Right lobe of liver (tissue), 6 donors: ENCODE measurements at regions not wholly inside any gene's neighbourhood (a gene's known extent, or its start where the extent isn't known, plus 50 kb on each side); places are given as distances from the start of the nearest gene placed in this dataset.

Experiments
- ATAC-seq, 4 donors: fragments of 200-7000 bp; cut with Tn5 transposase; one replicate each; pipeline ENCODE4 v1.9.1; 2020; ENCODE audit warnings: mild to moderate bottlenecking in 4 of 4, moderate library complexity in 4 of 4
- DNase-seq, 3 donors: peaks; one replicate each; pipeline ENCODE4 v3.0.0-alpha.2; 2020
- H3K27ac ChIP-seq, 3 donors: fragments of 200-600 bp; one replicate each; pipeline ENCODE4 v1.8.0; 2022
- H3K27me3 ChIP-seq, 2 donors: fragments of 200-600 bp; one replicate each; pipeline ENCODE4 v1.8.0; 2022
- H3K36me3 ChIP-seq, 4 donors: fragments of 200-600 bp; sonication (generic) in 1 of 4; one replicate each; pipeline versions ENCODE4 v1.5.1 to v1.8.0; 2017 to 2022; ENCODE audit warnings: control low read depth in 1 of 4
- H3K4me1 ChIP-seq, 4 donors: fragments of 200-600 bp; sonication (generic) in 1 of 4; one replicate each; pipeline versions ENCODE4 v1.5.1 to v1.8.0; 2017 to 2022; ENCODE audit warnings: control low read depth in 1 of 4
- H3K4me3 ChIP-seq, 3 donors: fragments of 200-600 bp; one replicate each; pipeline ENCODE4 v1.8.0; 2022
- H3K9me3 ChIP-seq, 4 donors: fragments of 200-600 bp; sonication (generic) in 1 of 4; one replicate each; pipeline versions ENCODE4 v1.5.1 to v1.8.0; 2017 to 2022; ENCODE audit warnings: control low read depth in 1 of 4
- POLR2A ChIP-seq: fragments of 450-650 bp; IDR thresholded peaks from one replicate; pipeline ENCODE4 v1.6.1; 2017; ENCODE audit warnings: antibody characterized with exemption, mild to moderate bottlenecking
- WGBS: methylation state at CpG from one replicate; pipeline ENCODE4 v1.1.6; 2018; ENCODE audit warnings: low coverage, low lambda C conversion rate; ENCODE audit not compliant: insufficient coverage; ENCODE audit errors: missing lambda C conversion rate; 5-methylcytosine and 5-hydroxymethylcytosine counted together
- intact Hi-C, 2 donors: fragments of 100-400 bp; cut with DNase I; formaldehyde crosslinking; loops; one replicate each; pipeline versions ENCODE4 v1.11.2 to v1.14.1; 2022
- TF ChIP-seq, protein P1 (sequence below), 4 donors: fragments of 200-600 bp in 3 of 4; fragments of 450-650 bp in 1 of 4; IDR thresholded peaks; one replicate each; pipeline versions ENCODE4 v1.5.1 to v1.8.0; 2016 to 2022; ENCODE audit warnings: antibody characterized with exemption in 4 of 4, mild to moderate bottlenecking in 2 of 4
- donor health status: DM: no; HTN: yes; CAD: no.
- donor health status: DM: no; HTN: no; CAD: no.
- donor health status: DM: no; HTN: no; CAD: no.
- donor health status: DM: no; HTN: yes; CAD: no.
- donor health status: DM: no; HTN: yes; CAD: no.

DNA sequence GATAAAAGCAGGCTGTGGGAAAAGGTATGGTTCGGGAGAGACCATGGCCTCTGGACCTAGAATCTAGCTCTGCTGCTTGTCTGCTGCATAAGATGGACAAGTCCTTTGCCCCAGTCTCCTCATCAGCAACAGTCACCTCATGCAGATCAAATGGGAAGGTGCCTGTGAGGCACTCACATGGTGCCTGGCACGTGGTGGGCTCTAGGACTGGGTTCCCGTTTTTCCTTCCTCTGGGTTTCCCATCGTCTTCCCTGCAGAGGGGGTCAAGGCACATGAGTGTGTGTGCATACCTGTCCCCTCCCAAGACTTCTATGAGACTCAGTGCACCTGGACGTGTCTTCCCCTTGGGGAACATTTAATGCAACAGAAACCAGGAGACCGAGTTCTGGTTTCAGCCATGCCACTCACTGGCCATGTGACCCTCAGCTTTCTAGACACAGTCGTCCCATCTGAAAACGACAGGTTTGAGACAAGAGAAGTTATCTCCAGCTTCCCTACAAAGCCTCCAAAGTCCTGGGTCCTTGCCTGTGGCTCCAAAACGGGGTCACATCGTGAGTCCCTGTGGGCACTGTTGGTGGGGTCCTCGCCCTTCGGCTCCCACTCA lies 95.9 kb upstream of the NPTX2 start:
- ATAC-seq (no peak), DNase-seq (no peak)
- WGBS = 80% methylated on average over 2 of the region's 12 CpGs
- Histone ChIP-seq H3K27me3 (no peaks in the 10 kb centered on the region), H3K4me3 (no peak overlapping the region), H3K36me3 (no peaks in the 10 kb centered on the region), H3K9me3 (no peaks in the 10 kb centered on the region), H3K27ac (no peak overlapping the region), H3K4me1 (no peaks in the 10 kb centered on the region)
- intact Hi-C loops = no loop called here
- TF ChIP-seq POLR2A = no peak
- TF ChIP-seq, protein P1, sequence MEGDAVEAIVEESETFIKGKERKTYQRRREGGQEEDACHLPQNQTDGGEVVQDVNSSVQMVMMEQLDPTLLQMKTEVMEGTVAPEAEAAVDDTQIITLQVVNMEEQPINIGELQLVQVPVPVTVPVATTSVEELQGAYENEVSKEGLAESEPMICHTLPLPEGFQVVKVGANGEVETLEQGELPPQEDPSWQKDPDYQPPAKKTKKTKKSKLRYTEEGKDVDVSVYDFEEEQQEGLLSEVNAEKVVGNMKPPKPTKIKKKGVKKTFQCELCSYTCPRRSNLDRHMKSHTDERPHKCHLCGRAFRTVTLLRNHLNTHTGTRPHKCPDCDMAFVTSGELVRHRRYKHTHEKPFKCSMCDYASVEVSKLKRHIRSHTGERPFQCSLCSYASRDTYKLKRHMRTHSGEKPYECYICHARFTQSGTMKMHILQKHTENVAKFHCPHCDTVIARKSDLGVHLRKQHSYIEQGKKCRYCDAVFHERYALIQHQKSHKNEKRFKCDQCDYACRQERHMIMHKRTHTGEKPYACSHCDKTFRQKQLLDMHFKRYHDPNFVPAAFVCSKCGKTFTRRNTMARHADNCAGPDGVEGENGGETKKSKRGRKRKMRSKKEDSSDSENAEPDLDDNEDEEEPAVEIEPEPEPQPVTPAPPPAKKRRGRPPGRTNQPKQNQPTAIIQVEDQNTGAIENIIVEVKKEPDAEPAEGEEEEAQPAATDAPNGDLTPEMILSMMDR (IDR thresholded peaks at IDR 0.05) = no peak

DNA sequence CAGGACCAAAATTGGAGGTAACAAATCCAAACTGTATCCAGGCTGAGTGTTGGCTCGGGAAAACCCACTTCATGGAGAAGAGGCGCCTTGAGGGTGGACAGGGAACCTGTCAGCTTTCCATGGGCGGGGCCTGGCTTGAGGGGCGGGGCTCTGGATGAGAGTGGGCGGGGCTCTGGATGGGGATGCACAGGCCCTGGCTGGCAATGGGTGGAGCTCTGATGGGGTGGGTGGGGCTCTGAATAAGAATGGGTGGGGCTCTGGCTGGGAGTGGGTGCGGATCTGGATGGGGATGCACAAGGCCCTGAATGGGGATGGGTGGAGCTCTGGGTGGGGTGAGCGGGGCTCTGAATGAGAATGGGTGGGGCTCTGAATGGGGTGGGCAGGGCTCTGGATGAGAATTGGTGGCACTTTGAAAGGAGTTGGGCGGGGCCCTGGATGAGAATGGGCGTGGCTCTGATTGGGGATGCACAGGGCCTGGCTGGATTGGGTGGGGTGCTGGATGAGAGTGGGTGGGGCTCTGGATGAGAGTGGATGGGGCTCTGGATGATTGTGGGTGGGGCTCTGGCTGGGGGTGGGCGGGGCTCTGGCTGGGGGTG lies 96.6 kb upstream of the NPTX2 start:
- H3K4me1 ChIP-seq = no peaks in the 10 kb centered on the region
- ATAC-seq = no peak
- H3K27me3 ChIP-seq = no peaks in the 10 kb centered on the region
- TF ChIP-seq, protein P1 (IDR thresholded peaks at IDR 0.05) = no peak
- TF ChIP-seq POLR2A = no peak
- no peak for DNase-seq
- H3K36me3 ChIP-seq = no peaks in the 10 kb centered on the region
- 72% methylated on average over 10 of the region's 10 CpGs for WGBS
- H3K4me3 ChIP-seq = no peak overlapping the region
- no peak overlapping the region for H3K27ac ChIP-seq
- no peaks in the 10 kb centered on the region for H3K9me3 ChIP-seq
- intact Hi-C loops = no loop called here

DNA sequence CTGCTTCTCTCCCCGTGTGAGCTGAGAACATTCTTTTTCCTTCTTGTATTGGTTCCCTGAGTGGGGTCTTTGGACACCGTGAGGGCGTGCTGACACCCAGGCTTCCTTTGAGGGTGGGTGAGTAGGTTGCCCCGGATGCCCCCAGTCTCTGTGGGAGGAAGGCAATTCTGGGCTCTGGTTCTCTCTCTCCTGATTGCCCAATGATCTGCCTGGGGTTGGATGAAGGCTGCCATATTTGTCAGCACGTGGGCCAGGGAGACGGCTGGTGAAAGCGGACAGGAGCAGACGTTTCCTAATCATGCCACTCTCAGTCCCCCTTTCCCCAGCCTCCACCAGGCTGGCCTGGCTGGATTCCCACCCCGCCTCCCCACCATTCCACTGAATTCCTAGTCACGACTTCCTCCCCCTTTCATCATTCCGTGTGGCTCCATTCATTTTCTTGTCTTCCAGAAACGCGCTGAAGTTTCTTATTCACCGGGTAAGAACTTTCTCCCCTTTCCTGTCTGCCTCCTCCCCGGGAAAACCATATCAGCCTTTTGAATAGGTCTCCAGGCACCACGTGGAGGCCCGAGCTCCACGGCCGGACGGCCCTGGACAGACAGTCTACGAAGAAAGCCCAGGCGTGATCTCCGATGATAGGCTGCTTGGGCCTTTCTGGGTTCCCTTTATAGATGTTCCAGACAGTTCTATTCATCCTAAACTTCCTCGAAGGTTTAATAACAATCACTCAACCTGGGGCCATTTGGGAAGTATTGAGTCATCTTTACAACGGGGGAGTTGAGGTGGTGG lies 98.7 kb upstream of the NPTX2 start:
- WGBS = 70% methylated on average over 4 of the region's 25 CpGs
- DNase-seq = no peak

DNA sequence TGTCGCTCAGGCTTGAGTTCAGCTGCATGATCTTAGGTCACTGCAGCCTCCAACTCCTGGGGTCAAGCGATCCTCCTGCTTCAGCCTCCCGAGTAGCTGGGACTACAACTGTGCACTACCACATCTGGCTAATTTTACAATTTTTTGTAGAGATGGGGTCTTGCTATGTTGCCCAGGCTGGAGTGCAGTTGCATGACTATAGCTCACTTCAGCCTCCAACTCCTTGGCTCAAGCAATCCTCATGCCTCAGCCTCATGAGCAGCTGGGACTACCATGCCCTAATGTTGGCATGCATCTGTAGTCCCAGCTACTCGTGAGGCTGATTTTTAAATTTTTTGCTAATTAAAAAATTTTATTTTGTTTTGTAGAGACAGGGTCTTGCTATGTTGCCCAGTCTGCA lies 101.9 kb upstream of the NPTX2 start:
- H3K9me3 ChIP-seq = no peaks in the 10 kb centered on the region
- no peaks in the 10 kb centered on the region for H3K4me1 ChIP-seq
- ATAC-seq (no peak), DNase-seq (no peak)
- TF ChIP-seq, protein P1 (IDR thresholded peaks at IDR 0.05) = no peak
- no peak for TF ChIP-seq POLR2A
- no peaks in the 10 kb centered on the region for H3K27me3 ChIP-seq
- intact Hi-C loops = no loop called here
- no peak overlapping the region for H3K4me3 ChIP-seq
- no peaks in the 10 kb centered on the region for H3K36me3 ChIP-seq
- H3K27ac ChIP-seq = no peak overlapping the region
- 86% methylated on average over 2 of the region's 4 CpGs for WGBS

More for the DNA sequence above, 98.7 kb upstream of the NPTX2 start:
- intact Hi-C loops = no loop called here
- H3K4me1 ChIP-seq = no peaks in the 10 kb centered on the region
- H3K4me3 ChIP-seq = no peak overlapping the region
- H3K9me3 ChIP-seq = no peaks in the 10 kb centered on the region
- no peak for ATAC-seq
- H3K27me3 ChIP-seq = no peaks in the 10 kb centered on the region
- TF ChIP-seq POLR2A = no peak
- TF ChIP-seq, protein P1 (IDR thresholded peaks at IDR 0.05) = no peak
- no peak overlapping the region for H3K27ac ChIP-seq
- H3K36me3 ChIP-seq = no peaks in the 10 kb centered on the region
